Activated CD8-positive, alpha-beta memory T cell treated with anti-CD3 and anti-CD28 coated beads for 1 hour (primary cell): ENCODE measurements at regions not wholly inside any gene's neighbourhood (a gene's known extent, or its start where the extent isn't known, plus 50 kb on each side); places are given as distances from the start of the nearest gene placed in this dataset.

Experiments used
- DNase-seq, 2 donors: peaks; one replicate each; pipeline ENCODE4 v3.0.0-alpha.2; 2020; ENCODE audit warnings: low read depth in 1 of 2; ENCODE audit errors: extremely low read depth in 1 of 2

DNA sequence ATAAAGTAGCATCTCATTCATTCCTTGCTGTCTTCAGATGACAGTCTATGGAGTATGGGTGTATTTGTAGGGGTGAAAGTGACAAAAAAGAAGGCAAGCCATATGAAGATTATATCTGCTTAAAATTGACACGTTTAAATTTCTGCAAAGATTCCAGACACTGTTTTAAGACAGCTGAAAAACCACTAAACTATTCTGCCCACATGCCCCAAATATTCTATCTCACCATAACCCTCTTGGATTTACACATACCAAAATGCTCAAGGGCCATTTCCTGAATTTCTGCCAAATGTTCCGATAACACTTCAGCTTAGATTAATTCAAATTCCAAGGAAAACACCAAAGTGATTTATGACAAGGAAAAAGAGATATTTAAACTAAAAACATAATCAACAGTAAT lies 99.9 kb upstream of the IL6 start:
- no peak for DNase-seq

DNA sequence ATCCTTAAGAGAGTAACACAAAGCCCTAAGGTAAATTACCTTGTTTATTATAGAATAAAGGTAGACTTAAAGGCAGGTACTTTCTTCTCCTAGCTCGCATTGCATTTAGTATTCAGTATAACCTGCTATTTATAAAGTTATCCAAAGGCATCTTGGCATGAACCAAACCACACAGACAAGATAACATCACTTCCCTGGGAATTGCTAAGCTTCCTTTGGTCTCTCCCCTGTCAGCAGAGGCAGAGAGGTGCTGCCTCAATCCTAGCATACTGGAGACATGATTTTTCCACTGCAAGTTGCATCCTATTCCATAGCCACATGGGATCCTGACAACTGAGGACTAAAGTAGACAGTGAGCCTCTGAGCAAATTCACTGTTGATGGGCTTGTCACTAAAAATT lies 101.7 kb upstream of the IL6 start:
- DNase-seq: no peak

DNA sequence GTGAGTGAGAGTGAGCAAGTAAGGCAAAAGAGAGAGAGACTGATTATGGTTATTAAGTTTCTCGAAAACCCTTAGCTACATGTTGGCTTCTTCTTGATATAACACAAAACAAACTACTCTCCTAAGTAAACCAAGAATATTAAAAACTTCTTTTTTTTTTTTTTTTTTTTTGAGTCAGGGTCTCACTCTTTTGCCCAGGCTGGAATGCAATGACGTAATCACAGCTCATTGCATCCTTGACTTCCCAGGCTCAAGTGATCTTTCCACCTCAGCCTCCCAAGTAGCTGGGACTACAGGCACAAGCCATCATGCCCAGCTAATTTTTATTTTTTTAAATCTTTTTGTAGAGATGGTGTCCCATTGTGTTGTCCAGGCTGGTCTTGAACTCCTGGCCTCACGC lies 102.2 kb upstream of the IL6 start:
- no peak for DNase-seq

DNA sequence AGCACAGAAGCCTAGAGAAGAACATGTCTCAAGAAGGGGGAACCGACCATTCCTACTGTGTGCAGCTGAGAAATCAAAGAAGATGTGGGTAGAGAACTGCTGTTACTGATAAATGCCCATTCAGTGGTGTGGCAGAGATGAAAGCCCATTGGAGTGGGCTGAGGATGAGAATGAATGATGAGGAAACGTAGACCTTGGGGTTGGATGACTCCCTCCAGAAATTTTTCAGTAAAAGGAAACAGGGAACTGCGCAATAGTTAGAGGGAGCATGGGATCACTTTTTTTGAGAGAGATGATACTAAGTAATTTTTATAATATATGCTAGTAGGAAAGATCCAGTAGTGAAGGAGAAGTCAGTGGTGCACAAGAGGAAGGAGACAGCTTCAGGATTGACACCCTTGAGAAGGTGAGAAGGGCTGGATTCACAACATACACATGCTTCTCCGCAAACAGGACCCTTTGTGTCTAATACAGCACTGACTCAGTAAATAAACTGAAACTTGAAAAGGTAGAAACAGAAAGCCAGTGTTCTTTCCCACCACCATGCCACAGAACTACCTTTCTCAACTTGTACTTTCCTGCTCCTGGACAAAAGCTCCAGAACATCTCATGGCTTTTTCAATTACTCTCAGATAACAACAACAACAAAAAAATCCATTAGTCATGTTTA lies 104.7 kb upstream of the IL6 start:
- DNase-seq: no peak

DNA sequence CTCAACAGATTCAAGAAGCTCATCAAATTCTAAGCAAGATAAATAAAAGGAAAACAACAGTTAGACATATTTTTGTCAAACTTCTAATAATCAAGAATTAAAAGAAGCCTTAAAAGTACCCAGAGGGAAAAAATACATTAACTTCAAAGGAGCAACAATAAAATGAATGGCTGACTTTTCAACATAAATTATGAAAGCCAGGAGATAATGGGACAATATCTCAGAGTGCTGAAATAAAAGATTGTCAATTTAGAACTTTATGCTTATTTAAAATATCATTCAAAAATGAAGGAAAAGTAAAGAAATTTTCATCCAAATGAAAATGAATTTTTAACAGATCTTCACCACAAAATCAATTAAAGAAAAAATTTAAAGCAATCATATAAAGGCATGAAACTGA lies 108.5 kb upstream of the IL6 start:
- DNase-seq: no peak

DNA sequence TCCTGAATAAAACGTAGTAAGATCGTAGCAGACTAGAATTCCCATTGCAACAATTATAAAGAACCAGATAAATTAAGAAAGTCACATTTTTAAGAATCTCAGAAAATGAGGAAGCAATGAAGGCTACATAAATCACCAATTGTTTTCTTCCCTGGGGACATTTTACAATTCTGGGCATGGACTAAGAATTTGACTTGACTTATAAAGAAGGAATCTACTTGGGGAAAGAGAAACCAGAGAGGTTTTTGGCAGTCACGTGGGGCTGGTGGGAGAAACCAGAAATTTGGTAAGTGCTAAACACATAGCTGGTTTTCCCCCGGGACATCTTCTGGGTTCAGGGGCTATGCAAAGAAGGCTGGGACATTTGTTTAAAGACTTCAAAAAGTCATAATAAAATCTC lies 109.8 kb upstream of the IL6 start:
- no peak for DNase-seq

DNA sequence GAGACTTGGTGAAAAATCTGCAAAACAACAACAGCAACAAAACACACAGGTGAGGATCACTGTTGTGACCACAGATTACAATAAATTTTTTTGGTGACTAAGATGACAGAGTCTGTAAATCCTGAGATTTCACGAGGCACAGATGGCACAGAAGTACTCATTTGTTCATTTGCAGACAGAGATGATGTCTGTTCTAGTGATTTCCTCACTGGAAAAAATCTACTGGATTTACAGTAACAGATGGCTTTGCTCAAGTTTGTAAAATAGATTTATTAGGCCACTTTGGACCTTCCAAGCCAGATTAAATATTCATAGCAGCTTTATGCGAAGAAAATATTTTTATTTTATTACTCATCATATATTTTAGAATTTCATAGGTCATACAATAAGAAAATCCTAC lies 113.5 kb upstream of the IL6 start:
- DNase-seq: no peak

DNA sequence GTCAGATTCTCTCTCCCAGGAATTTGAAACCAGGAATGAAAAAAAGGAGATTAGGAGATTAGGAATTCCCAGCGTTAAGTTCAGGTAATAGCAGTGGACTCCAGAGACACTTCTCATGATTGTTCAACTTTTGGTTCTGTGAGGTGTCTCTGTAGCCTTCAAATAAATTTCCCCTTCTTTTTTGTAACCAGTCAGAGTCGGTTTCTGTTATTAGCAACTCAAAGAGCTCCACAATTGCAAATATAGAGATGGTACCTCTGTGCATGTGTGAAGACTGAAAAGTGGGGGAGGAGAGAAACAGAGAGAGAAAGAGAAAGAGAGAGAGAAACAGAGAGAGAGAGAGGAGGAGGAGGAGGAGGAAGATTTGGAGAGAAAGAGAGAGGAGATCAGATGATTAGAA lies 112.8 kb upstream of the STEAP1B start:
- no peak for DNase-seq

DNA sequence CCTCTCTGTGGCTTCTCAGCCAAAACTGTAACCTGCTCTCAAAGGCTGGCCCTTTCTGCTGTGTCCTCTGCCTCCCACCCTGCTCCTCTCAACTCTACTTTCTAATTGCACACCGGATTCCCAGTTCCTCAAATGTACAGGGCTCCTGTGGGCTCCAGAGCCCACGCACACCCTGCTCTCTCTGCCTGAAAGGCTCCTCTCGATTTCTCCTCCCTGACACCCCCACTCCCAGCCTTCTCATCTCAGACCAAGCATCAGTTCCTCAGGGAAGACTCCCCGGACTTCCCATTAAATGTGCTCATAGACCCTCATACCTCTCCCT lies 111.7 kb upstream of the STEAP1B start:
- DNase-seq: no peak

DNA sequence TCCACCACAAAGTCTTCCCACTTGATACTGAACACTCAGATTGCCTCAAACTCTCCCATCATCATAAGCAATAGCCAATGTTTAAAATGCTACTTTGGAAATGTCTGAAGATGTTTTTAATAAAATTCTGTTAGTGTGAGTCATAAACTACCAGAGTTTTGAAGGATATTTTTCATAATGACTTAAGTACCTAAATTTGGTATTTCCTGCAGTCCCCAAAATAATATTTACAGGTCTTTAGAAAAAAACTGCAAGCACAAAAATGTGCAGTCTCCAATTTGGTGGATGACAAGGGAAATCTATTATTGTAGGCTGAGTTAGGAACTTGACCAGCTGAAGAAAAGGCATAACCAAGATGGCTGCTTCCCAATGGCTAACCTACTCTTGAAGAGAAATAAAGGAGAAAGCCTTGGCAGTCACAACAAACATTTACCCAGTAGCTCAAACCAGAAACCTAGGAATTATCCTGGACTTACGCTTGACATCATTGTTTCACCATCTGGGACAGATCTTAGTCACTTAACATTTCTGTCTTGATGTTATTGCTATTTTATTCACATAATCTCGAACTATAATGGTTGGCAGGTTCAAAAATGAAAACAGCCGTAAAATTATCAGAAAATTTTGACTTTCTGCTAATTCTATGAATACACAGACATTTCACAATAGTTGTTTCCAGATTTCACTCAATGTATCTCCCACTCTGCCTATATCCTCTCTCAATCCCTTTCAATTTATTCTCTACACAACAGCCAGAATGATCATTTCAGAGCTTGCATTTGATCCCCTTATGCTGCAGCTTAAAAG lies 111.2 kb upstream of the STEAP1B start:
- DNase-seq: no peak

DNA sequence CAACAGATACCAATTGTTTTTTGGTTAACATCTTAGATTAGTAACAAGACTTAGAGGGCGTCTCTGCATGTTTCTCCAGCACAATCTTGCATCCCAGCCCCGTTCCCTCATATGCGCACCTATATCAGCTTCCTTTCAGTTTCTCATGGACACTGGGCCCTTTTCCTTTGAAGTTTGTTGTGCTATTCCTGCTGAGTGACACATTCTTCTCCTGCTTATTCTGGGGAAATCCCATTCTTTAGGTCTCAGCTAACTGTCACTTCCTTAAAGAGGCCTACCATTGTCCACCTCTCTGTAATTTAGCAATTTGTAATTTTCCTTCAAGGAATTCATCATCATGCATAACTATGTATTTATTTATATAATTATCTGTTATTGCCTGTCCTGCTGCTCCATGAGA lies 110.3 kb upstream of the STEAP1B start:
- DNase-seq: no peak

DNA sequence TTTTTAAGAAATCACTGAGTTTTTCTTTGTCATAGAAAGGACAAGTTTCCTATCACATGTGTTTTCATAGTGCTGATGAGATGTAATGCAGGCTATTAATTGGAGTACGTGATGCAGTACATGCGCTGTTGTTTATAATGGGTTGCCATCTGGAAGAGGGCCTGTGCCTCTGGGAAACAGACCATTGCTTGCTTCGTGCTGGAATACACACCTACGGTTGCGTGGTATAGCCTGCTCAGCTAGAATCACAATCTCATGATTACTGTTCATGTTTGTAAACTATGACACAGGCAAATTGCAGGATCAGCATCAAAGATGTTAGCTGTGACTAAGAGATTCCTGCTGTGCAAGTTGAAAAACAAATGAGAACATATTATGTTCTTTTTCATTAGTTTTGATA lies 107.2 kb upstream of the STEAP1B start:
- DNase-seq: no peak

DNA sequence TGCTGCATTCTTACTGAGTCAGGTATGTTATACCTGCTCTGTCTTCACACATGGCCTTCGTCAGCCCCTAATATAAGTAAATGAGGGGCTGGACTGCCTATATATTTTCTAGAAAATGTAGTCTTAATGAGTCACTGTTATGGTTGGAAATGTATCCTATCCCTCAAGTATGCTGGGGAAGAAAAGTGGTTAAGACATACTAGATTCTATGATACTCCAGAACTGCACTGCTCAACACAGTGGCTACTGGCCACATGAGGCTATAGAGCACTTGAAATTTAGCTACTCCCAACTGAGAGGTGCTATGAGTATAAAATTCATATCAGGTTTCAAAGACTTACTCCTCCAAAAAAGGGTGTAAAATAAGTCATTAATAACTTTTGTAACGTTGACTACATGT lies 104.3 kb upstream of the STEAP1B start:
- no peak for DNase-seq

DNA sequence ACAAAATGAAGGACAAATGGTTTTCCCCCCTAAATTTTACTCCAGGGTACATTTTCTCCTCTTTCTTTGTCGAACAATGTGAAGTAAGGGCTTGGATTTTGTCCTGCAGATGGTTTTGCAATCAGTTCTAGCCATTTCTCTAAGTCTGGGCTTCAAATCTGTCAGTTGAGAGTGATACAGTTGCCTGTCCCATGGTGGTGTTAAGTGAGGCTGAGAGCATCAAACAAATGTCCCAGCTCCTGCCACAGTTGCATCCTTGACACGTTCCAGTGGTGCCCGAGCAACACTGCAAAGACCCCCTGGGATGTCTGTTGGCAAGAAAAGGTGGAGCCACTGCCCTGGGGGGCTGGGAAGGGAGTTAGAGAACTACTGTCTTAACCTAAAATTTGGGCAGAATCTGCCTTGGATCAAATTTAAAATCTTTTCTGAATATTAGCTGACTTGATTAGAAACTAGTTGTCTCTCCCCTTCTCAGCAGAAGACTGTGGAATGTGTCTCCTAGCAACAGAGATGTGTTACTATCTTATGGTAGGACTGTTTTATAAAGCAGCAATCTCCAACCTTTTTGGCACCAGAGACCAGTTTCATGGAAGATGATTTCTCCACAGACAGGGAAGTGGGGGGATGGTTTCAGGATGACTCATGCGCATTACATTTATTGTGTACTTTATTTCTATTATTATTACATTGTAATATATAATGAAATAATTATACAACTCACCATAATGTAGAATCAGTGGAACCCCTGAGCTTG lies 102.0 kb upstream of the STEAP1B start:
- no peak for DNase-seq

DNA sequence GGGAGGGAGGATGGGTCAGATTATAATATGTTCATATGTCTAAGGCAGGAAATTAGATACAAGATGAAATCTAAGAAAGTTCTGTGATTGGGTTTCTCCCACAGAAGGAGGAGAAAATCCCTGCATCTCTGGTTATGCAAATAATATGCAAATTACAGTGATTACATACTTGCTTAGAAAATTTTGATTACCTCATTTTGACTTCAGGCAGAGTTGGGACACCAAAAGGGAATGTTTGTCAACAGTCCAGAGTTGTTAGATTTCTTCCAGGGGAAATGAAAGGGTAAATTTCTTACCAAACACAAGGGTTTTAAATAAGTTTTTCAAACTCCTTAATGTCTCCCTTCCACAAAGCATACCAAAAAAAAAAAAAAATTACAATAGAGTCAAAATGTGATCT lies 101.4 kb upstream of the STEAP1B start:
- no peak for DNase-seq

DNA sequence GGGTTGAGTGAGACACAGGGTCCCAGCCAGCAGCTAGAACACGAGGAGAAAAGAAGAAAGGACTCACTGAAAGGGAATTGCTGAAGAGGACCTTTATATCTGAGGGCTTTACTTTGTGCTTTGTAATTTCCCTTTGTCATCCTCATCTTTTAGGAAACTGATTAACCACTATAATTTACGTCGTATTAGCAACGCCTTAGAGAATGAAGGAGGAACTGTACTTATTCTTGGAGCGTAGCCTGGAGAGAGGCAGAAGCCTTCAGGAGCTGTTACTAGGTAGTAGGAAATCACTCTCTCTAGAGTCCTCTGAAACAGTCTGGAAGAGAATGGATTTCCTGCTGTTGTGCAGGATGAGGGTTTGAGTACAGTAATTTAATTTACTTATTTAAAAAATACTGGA lies 101.0 kb upstream of the STEAP1B start:
- DNase-seq: no peak

DNA sequence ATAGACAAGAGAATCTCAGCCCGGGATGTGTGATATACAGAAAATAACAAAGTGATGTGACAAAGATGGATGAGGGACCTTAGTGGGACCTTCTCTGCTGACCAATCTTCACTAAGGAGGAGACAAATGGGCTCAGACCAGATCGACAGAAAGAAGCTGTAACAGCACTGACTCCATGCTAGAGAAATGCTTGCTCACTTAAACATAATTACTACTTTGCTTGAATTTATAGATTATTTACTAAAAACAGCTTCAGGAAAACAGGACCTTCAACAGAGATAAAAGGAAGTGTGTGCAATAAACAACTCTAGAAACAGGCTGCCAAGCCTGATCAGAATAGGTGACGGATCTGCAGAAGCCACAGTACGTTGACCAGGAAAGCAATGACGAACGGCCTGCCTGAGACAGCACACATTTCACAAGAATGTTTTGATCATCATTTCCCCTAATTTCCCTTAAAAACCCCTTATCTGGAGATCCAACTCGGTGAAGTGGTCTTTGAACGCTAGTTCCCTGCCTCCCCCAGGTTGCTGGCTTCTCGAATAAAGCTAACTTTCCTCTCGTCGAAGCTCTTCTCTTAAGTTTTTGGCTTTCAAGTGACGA lies 98.4 kb upstream of the STEAP1B start:
- DNase-seq: no peak

DNA sequence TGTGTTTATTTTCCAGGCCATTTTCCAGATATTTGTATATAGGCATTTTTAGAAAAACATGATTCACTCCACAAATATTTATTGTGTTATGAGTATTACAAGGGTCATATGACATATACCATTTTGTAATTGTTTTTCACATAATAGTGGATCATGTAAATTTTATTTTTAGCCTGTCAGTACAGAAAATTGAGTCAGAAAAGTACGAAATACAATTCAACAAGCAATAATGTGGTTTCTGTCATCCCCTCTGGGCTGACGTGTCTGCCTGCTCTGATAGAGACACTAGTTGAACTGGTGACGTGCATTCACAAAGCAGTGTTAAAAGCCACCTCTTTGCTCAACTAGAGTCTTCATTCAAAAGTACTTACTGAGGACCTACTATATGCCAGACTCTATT lies 97.9 kb upstream of the STEAP1B start:
- DNase-seq: no peak

DNA sequence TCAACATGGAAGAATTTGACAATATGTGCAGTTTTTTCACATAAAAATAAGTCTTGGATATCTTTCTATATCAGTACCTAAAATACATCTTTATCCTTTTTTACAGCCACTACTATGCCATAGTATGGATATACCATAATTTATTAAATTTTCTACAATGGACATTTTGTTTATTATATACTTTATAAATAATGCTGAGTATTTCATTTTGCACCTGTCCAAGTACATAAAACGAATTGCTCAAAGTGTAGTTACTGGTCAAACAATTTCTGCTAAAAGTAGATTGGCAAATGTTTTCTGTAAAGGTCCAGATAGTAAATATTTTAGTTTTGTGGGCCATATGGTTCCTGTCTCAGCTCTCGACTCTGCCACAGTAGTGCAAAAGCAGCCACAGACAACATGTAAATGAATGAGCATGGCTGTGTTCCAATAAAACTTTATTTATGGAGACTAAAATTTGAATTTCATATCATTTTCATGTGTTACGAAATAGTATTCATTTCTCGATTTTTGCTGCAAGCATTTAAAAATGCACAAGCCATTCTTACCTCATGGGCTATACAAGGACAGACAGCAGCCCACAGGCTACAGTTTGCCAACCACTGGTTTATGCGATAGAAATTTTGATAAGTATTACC lies 96.9 kb upstream of the STEAP1B start:
- no peak for DNase-seq

DNA sequence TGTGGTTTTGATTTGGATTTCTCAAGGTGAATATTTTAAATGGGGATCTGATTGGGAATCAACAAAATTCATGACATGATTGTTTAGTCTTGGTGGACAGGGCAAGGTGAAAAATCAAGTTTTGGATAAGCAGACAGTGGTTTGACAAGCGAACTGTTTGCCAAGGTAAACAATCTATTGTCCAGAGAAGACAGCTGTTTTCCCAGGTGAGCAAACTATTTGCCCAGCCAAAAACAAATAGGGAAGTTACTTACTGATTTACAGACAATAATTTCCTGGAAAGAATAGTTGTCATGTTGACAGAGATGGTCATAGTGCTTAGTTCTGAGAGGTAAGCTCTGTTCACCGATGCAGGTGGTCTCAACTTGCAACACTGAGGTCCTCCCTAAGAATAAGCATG lies 94.0 kb upstream of the STEAP1B start:
- no peak for DNase-seq

DNA sequence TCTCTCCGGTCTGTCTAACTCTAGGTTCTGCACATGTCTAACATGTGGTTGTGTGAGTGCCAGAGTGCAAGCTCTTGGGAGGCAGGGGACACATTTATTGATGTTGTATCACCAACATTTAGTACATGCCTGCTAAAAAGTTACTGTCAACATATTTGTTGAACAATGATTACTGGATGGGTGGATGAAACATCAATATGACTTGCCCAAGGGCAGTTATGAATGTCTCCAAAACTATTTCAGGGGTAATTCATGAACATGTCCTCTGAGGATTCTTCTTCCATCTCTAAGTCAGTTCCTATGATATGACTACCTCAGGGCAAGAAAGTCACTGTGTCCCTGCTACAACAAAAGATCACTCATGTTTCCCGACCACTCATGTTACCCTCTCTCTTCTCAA lies 91.3 kb upstream of the STEAP1B start:
- DNase-seq: no peak
